Fibroblast of the aortic adventitia (primary cell): ENCODE measurements at regions not wholly inside any gene's neighbourhood (a gene's known extent, or its start where the extent isn't known, plus 50 kb on each side); places are given as distances from the start of the nearest gene placed in this dataset.

ENCODE experiments used
- DNase-seq: peaks from one replicate; pipeline ENCODE4 v3.0.0-alpha.2; 2010; ENCODE audit warnings: low read depth
- H3K4me3 ChIP-seq: 2 replicates; pipeline ENCODE4 v1.5.1; 2011; ENCODE audit warnings: low read depth, mild to moderate bottlenecking, control low read depth, low read length, moderate library complexity
- CTCF ChIP-seq: IDR thresholded peaks from 2 replicates; pipeline ENCODE4 v1.5.1; 2011; ENCODE audit warnings: mild to moderate bottlenecking, low read length, control low read depth, inconsistent platforms; ENCODE audit not compliant: insufficient read depth

DNA sequence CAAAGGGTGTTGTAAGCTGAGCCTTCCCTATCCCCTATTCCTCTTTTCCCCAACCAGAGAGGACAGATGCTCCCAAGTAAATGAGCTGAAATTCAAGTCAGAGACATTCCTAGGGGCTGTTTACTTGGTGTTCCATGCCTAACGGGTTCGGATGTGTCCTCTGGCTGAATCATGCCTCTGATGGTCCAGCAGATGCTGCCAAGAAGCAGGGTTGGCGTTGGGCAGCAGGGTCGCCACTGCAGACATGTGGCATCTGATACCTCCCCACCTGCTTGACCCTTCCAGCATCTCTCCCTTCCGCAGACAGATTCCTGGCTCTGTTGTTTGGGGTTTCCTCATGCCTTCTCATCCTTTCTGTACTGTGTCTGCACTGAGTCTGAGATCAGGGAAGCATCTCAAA is 108.3 kb downstream of the HNRNPLL start:
- no peak for TF ChIP-seq CTCF
- no peak overlapping the region for H3K4me3 ChIP-seq
- no peak for DNase-seq

DNA sequence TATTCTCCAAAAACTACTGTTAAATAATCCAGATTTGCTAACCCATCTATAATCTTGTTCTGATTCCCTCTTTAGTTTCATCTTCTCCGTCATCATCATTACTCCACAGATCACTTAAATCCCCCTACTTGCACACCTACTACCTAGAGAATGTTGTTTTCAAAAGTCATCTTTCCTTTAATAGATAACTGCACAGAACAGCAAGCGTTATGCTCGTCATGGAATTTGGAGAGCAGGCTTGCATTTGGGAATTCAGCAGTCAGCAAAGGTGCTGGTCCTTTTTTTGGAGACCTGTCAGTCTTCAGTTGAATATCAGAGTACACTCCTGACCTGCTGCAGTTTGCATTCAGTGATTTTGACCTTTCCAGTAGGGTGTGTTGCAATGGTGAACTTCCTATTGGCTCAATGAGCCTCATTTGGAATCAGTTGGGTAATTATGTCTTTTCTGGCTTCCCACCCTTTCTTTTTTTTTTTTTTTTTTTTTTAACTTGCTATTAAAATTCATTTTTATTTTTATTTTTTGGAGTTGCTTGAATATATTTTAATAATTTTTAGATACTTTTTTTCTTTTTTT is 110.6 kb downstream of the HNRNPLL start:
- no peak for DNase-seq
- H3K4me3 ChIP-seq, result no peak overlapping the region
- no peak for TF ChIP-seq CTCF

DNA sequence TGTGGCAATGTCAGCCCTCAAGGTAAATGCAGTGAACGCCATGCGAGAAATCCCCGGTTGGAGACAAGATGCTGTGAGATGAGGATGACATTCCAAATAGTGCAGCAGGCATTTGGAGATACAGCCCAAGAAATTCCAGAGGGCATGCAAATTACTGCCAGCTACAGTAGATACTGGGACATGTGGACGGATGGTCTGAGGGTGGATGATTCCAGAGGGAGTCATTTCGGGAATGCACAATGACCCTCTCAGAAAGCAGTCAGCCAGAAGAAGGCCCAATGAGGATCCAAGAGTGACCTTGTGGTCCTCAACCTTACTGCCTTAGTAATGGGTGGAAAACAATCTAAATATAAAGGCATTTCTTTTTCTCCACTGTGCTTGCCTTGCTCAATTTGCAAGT is 111.3 kb downstream of the HNRNPLL start:
- no peak overlapping the region for H3K4me3 ChIP-seq
- no peak for TF ChIP-seq CTCF
- DNase-seq, result no peak

- no peak for DNase-seq
- no peak for TF ChIP-seq CTCF
- H3K4me3 ChIP-seq, result no peak overlapping the region
Observed at GRCh38 chr2:38489846-38490245, 112.8 kb upstream of the ATL2 start.

- TF ChIP-seq CTCF, result no peak
- no peak for DNase-seq
- H3K4me3 ChIP-seq, result no peak overlapping the region
Observed at GRCh38 chr2:38487852-38488251, 110.8 kb upstream of the ATL2 start.

GRCh38 chr2:38486213-38487026 is 109.3 kb upstream of the ATL2 start:
- H3K4me3 ChIP-seq, result no peak overlapping the region
- no peak for DNase-seq
- no peak for TF ChIP-seq CTCF

DNA sequence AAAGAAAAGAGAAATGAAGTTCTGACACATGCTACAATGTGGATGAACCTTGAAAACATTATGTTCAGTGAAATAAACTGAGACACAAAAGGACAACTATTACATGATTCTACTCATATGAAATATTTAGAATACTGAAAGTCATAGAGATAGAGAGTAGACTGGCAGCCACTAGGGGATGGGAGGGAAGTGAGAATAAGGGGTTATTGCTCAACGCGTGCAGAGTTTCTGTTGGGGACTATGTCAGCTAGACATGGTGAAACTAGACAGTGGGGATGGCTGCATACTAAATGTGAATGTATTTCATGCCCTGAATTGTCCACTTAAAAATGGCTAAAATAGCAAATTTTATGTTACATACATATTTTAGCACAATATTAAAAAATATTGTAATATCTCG is 108.7 kb upstream of the ATL2 start:
- no peak overlapping the region for H3K4me3 ChIP-seq
- no peak for DNase-seq
- no peak for TF ChIP-seq CTCF
